ENCODE measurements at regions not wholly inside any gene's neighbourhood (a gene's known extent, or its start where the extent isn't known, plus 50 kb on each side); places are given as distances from the start of the nearest gene placed in this dataset.
"Not testable (repeated sequence)": the region's sequence is repeated elsewhere in the genome, so short reads cannot be mapped to it uniquely, and the experiment has no call there.

GRCh38 chr2:111406616-111407015 is 285.9 kb downstream of the BCL2L11 start:
- H3K9me3 ChIP-seq (ENCODE audit: control insufficient read depth in 2 of 2, insufficient read depth in 1 of 2, low read depth in 1 of 2, low read length in 1 of 2); H3K36me3 ChIP-seq (ENCODE audit: control insufficient read depth in 2 of 2, insufficient read depth in 2 of 2, low read length in 1 of 2); H3K4me1 ChIP-seq (ENCODE audit: control insufficient read depth in 2 of 2, insufficient read depth in 2 of 2, low read length in 1 of 2); H3K27me3 ChIP-seq (ENCODE audit: control insufficient read depth in 1 of 2, insufficient read depth in 2 of 2, low read length in 2 of 2); H3K4me3 ChIP-seq (ENCODE audit: low read depth in 1 of 2, low read length in 2 of 2); H3K27ac ChIP-seq (ENCODE audit: low read depth in 2 of 2, low read length in 1 of 2): not testable (repeated sequence)
- WGBS, 2 donors: no CpG with 5 or more reads among the region's 1 CpG

- 29% methylated on average over 1 of the region's 11 CpGs for WGBS, 2 donors
- not testable (repeated sequence) for H3K4me1 ChIP-seq (ENCODE audit: control insufficient read depth in 2 of 2, insufficient read depth in 2 of 2, low read length in 1 of 2); H3K9me3 ChIP-seq (ENCODE audit: control insufficient read depth in 2 of 2, insufficient read depth in 1 of 2, low read depth in 1 of 2, low read length in 1 of 2); H3K36me3 ChIP-seq (ENCODE audit: control insufficient read depth in 2 of 2, insufficient read depth in 2 of 2, low read length in 1 of 2); H3K27ac ChIP-seq (ENCODE audit: low read depth in 2 of 2, low read length in 1 of 2); H3K4me3 ChIP-seq (ENCODE audit: low read depth in 1 of 2, low read length in 2 of 2); H3K27me3 ChIP-seq (ENCODE audit: control insufficient read depth in 1 of 2, insufficient read depth in 2 of 2, low read length in 2 of 2)
Observed at GRCh38 chr2:111407632-111408194, 287.0 kb downstream of the BCL2L11 start.

GRCh38 chr2:111410868-111411406 is 290.2 kb downstream of the BCL2L11 start:
- H3K4me3 ChIP-seq (ENCODE audit: low read depth in 1 of 2, low read length in 2 of 2); H3K27me3 ChIP-seq (ENCODE audit: control insufficient read depth in 1 of 2, insufficient read depth in 2 of 2, low read length in 2 of 2); H3K36me3 ChIP-seq (ENCODE audit: control insufficient read depth in 2 of 2, insufficient read depth in 2 of 2, low read length in 1 of 2); H3K9me3 ChIP-seq (ENCODE audit: control insufficient read depth in 2 of 2, insufficient read depth in 1 of 2, low read depth in 1 of 2, low read length in 1 of 2); H3K27ac ChIP-seq (ENCODE audit: low read depth in 2 of 2, low read length in 1 of 2); H3K4me1 ChIP-seq (ENCODE audit: control insufficient read depth in 2 of 2, insufficient read depth in 2 of 2, low read length in 1 of 2): not testable (repeated sequence)
- WGBS, 2 donors: 86 to 88% methylated on average over 3 of the region's 10 CpGs

GRCh38 chr2:111411867-111412681 is 291.4 kb downstream of the BCL2L11 start:
- not testable (repeated sequence) for H3K27ac ChIP-seq (ENCODE audit: low read depth in 2 of 2, low read length in 1 of 2); H3K4me1 ChIP-seq (ENCODE audit: control insufficient read depth in 2 of 2, insufficient read depth in 2 of 2, low read length in 1 of 2)
- 82 to 87% methylated on average over 9 to 13 of the region's 18 CpGs for WGBS, 2 donors

GRCh38 chr2:111412841-111413650 is 292.3 kb downstream of the BCL2L11 start:
- 84 to 86% methylated on average over 12 of the region's 12 CpGs for WGBS, 2 donors
- not testable (repeated sequence) for H3K27me3 ChIP-seq (ENCODE audit: control insufficient read depth in 1 of 2, insufficient read depth in 2 of 2, low read length in 2 of 2); H3K4me3 ChIP-seq (ENCODE audit: low read depth in 1 of 2, low read length in 2 of 2); H3K27ac ChIP-seq (ENCODE audit: low read depth in 2 of 2, low read length in 1 of 2); H3K9me3 ChIP-seq (ENCODE audit: control insufficient read depth in 2 of 2, insufficient read depth in 1 of 2, low read depth in 1 of 2, low read length in 1 of 2); H3K36me3 ChIP-seq (ENCODE audit: control insufficient read depth in 2 of 2, insufficient read depth in 2 of 2, low read length in 1 of 2); H3K4me1 ChIP-seq (ENCODE audit: control insufficient read depth in 2 of 2, insufficient read depth in 2 of 2, low read length in 1 of 2)

More at GRCh38 chr2:111411867-111412681, 291.4 kb downstream of the BCL2L11 start:
- not testable (repeated sequence) for H3K4me3 ChIP-seq (ENCODE audit: low read depth in 1 of 2, low read length in 2 of 2); H3K27me3 ChIP-seq (ENCODE audit: control insufficient read depth in 1 of 2, insufficient read depth in 2 of 2, low read length in 2 of 2); H3K36me3 ChIP-seq (ENCODE audit: control insufficient read depth in 2 of 2, insufficient read depth in 2 of 2, low read length in 1 of 2); H3K9me3 ChIP-seq (ENCODE audit: control insufficient read depth in 2 of 2, insufficient read depth in 1 of 2, low read depth in 1 of 2, low read length in 1 of 2)

- not testable (repeated sequence) for H3K36me3 ChIP-seq (ENCODE audit: control insufficient read depth in 2 of 2, insufficient read depth in 2 of 2, low read length in 1 of 2); H3K27ac ChIP-seq (ENCODE audit: low read depth in 2 of 2, low read length in 1 of 2); H3K4me3 ChIP-seq (ENCODE audit: low read depth in 1 of 2, low read length in 2 of 2); H3K4me1 ChIP-seq (ENCODE audit: control insufficient read depth in 2 of 2, insufficient read depth in 2 of 2, low read length in 1 of 2); H3K27me3 ChIP-seq (ENCODE audit: control insufficient read depth in 1 of 2, insufficient read depth in 2 of 2, low read length in 2 of 2); H3K9me3 ChIP-seq (ENCODE audit: control insufficient read depth in 2 of 2, insufficient read depth in 1 of 2, low read depth in 1 of 2, low read length in 1 of 2)
- 57 to 59% methylated on average over 5 of the region's 5 CpGs for WGBS, 2 donors
Observed at GRCh38 chr2:111413950-111414349, 293.2 kb downstream of the BCL2L11 start.

GRCh38 chr2:111415765-111416743 is 295.3 kb downstream of the BCL2L11 start:
- H3K4me3 ChIP-seq (ENCODE audit: low read depth in 1 of 2, low read length in 2 of 2); H3K27me3 ChIP-seq (ENCODE audit: control insufficient read depth in 1 of 2, insufficient read depth in 2 of 2, low read length in 2 of 2); H3K4me1 ChIP-seq (ENCODE audit: control insufficient read depth in 2 of 2, insufficient read depth in 2 of 2, low read length in 1 of 2); H3K27ac ChIP-seq (ENCODE audit: low read depth in 2 of 2, low read length in 1 of 2); H3K9me3 ChIP-seq (ENCODE audit: control insufficient read depth in 2 of 2, insufficient read depth in 1 of 2, low read depth in 1 of 2, low read length in 1 of 2); H3K36me3 ChIP-seq (ENCODE audit: control insufficient read depth in 2 of 2, insufficient read depth in 2 of 2, low read length in 1 of 2): not testable (repeated sequence)
- WGBS, 2 donors: 61 to 64% methylated on average over 14 of the region's 24 CpGs

- H3K4me3 ChIP-seq (ENCODE audit: low read depth in 1 of 2, low read length in 2 of 2); H3K36me3 ChIP-seq (ENCODE audit: control insufficient read depth in 2 of 2, insufficient read depth in 2 of 2, low read length in 1 of 2); H3K9me3 ChIP-seq (ENCODE audit: control insufficient read depth in 2 of 2, insufficient read depth in 1 of 2, low read depth in 1 of 2, low read length in 1 of 2); H3K27me3 ChIP-seq (ENCODE audit: control insufficient read depth in 1 of 2, insufficient read depth in 2 of 2, low read length in 2 of 2); H3K4me1 ChIP-seq (ENCODE audit: control insufficient read depth in 2 of 2, insufficient read depth in 2 of 2, low read length in 1 of 2); H3K27ac ChIP-seq (ENCODE audit: low read depth in 2 of 2, low read length in 1 of 2): not testable (repeated sequence)
Observed at GRCh38 chr2:111417026-111417425, 296.3 kb downstream of the BCL2L11 start.

Data from esophagus (tissue), 2 donors.